Activated T-cell treated with anti-CD3 and anti-CD28 coated beads, Interleukin-2, amount 50 U/mL, for 72 hours (primary cell): ENCODE measurements at regions not wholly inside any gene's neighbourhood (a gene's known extent, or its start where the extent isn't known, plus 50 kb on each side); places are given as distances from the start of the nearest gene placed in this dataset.
"Not testable (repeated sequence)": the region's sequence is repeated elsewhere in the genome, so short reads cannot be mapped to it uniquely, and the experiment has no call there.

Experiments
- ATAC-seq, 2 donors: fragments of 150-1000 bp; cut with Tn5 transposase; replicated peaks in 1 of 2; 2 replicates each; pipeline ENCODE4 v1.10.0; 2021; ENCODE audit warnings: moderate library complexity in 2 of 2, mild to moderate bottlenecking in 1 of 2
- DNase-seq, 2 donors: peaks; one replicate each; pipeline ENCODE4 v3.0.0; 2021 to 2022; ENCODE audit warnings: mixed read lengths in 1 of 2
- H3K27ac Mint-ChIP-seq: one replicate; pipeline ENCODE4 v1.8.0; 2022; ENCODE audit warnings: mild to moderate bottlenecking, moderate library complexity, mixed read lengths
- H3K27me3 Mint-ChIP-seq: one replicate; pipeline ENCODE4 v1.8.0; 2022; ENCODE audit warnings: low read depth, mixed read lengths
- H3K36me3 Mint-ChIP-seq, 2 donors: one replicate each; pipeline ENCODE4 v1.8.0; 2022; ENCODE audit warnings: mixed read lengths in 2 of 2, mild to moderate bottlenecking in 1 of 2; ENCODE audit not compliant: insufficient read depth in 2 of 2
- H3K4me1 Mint-ChIP-seq: one replicate; pipeline ENCODE4 v1.8.0; 2022; ENCODE audit warnings: low read depth, mixed read lengths
- H3K4me3 Mint-ChIP-seq, 2 donors: one replicate each; pipeline ENCODE4 v1.8.0; 2022; ENCODE audit warnings: mild to moderate bottlenecking in 2 of 2, mixed read lengths in 2 of 2, moderate library complexity in 2 of 2
- H3K9me3 Mint-ChIP-seq, 2 donors: one replicate each; pipeline ENCODE4 v1.8.0; 2022; ENCODE audit warnings: mixed read lengths in 2 of 2

DNA sequence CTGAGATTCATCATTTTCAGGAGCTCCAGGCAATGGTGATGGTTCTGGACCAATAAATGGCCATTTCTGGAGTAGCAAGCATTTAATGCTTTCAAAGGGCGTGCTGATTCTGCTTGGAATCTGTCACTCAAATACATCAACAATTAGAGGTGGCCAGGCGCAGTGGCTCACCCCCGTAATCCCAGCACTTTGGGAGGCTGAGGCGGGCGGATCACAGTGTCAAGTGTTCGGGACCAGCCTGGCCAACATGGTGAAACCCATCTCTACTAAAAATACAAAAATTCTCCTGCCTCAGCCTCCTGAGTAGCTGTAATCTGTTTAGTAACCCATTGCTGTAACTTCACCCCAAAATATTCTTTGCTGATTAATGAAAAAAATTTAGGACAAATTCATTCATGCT lies 1574.2 kb downstream of the EFNB2 start:
- no peaks in the 10 kb centered on the region for H3K27me3 Mint-ChIP-seq
- H3K4me1 Mint-ChIP-seq: no peaks in the 10 kb centered on the region
- no peak overlapping the region for H3K27ac Mint-ChIP-seq
- H3K36me3 Mint-ChIP-seq: peaks cover 0 to 7% of the 10 kb centered on the region in 2 donors
- H3K9me3 Mint-ChIP-seq: peaks cover 6 to 9% of the 10 kb centered on the region in 2 donors
- no peak for ATAC-seq
- no peak overlapping the region for H3K4me3 Mint-ChIP-seq
- no peak for DNase-seq

DNA sequence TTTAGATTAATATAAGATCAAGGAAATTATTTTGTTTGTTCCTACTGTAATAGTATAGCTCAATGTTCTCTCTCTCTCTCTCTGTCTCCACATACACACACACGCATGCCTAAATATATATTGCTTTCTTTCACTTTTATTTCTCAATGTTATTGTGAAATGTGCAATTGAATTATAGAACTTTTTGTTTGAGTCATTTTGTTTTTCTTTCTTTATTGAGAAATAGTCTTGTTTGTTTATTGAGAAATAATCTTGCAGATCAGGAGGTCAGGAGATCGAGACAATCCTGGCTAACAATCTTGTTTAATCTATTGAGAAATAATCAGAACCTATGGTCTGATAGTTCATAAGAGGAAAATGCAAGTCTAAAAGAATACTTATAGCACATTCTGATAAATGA lies 1581.3 kb downstream of the EFNB2 start:
- Mint-ChIP-seq H3K27ac (no peak overlapping the region), H3K4me3 (no peak overlapping the region), H3K27me3 (no peaks in the 10 kb centered on the region), H3K36me3 (peaks cover 0 to 2% of the 10 kb centered on the region in 2 donors), H3K4me1 (no peaks in the 10 kb centered on the region), H3K9me3 (peaks cover 1 to 2% of the 10 kb centered on the region in 2 donors)
- ATAC-seq (no peak), DNase-seq (no peak)

DNA sequence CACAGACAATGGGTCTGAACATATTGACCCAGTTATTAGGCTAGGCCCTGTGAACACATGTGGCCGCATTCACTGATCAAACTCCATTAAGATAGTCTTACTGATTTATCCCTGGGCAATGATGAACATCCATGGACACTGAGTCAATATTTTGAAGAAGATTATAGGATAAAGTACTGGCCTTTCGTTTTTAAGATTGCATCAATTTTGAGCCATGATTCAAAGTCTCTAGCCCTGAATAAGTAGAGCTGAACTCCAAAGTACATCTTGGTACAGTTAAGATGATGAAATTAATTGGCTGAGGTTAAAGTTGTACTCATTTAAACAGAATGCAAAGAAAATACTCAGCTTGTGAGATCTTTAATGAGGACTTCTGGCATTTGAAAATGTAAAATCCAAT lies 1581.9 kb downstream of the EFNB2 start:
- H3K27ac Mint-ChIP-seq: no peak overlapping the region
- no peaks in the 10 kb centered on the region for H3K4me1 Mint-ChIP-seq
- H3K36me3 Mint-ChIP-seq: peaks cover 0 to 2% of the 10 kb centered on the region in 2 donors
- DNase-seq (no peak), ATAC-seq (no peak)
- H3K27me3 Mint-ChIP-seq: no peaks in the 10 kb centered on the region
- H3K9me3 Mint-ChIP-seq: peaks cover 1 to 2% of the 10 kb centered on the region in 2 donors
- no peak overlapping the region for H3K4me3 Mint-ChIP-seq

DNA sequence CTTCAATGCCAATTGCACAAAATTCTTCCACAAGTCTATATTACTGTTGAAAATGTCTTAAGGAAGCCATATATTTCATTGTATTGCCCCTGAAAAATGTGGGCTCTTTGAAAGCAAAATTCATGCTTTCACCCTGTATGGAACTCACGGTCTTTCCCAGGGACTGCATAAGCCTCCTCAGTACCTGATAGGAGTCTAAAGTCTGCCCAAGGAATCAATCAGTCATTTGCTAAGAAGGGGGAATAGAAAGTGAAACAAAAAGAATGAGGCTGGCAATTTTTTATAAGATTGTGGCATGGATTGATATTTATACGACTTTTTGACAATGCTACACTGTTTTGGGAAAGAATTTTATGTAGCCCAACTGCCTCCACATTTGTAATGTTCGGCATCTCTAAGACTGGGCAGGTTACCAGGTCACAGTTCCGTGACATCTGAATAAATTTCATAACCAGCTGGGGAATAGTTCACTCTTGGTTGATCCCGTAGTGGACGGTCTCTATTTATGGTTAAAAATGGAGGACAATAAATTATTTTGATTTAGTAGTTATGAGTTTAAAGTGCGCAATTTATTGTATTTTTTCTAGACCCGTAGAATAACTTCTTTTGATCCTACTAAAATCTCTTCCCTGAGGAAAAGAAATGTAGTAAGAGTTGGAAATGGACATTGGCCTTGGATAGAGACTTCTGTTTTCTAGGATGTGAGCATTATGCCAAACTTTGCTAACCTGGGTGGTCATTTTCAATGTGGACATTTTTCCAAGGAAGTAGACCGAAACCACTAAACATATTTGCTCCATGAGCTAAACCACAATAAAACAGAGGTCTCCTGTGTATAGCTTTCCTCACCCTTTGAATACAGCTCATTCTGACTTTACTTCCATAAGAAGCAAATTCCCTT lies 1585.4 kb downstream of the EFNB2 start:
- H3K4me1 Mint-ChIP-seq: no peaks in the 10 kb centered on the region
- DNase-seq (no peak), ATAC-seq (no peak)
- no peak overlapping the region for H3K4me3 Mint-ChIP-seq
- peaks cover 0 to under 1% of the 10 kb centered on the region in 2 donors for H3K36me3 Mint-ChIP-seq
- H3K27ac Mint-ChIP-seq: no peak overlapping the region
- no peaks in the 10 kb centered on the region for H3K27me3 Mint-ChIP-seq
- peaks cover under 1 to 2% of the 10 kb centered on the region in 2 donors for H3K9me3 Mint-ChIP-seq

DNA sequence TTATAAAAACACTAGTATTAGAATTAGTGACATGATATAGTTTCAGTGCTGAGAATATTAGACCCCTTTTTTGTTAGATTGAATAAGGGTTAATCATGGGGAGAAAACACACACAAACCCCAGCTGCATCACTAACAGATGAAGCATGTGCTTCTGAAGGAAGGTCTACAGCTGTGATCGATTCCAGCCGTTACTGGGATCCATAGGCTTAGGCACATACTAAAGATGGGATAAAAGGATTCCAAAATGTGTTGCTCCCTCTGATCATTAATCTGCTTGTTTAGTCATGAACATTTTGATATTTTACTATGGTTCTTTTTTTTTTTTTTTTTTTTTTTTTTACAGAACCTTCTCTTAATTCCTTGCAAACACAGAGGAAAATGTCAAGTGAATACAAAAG lies 1591.3 kb downstream of the EFNB2 start:
- no peaks in the 10 kb centered on the region for H3K4me1 Mint-ChIP-seq
- H3K27ac Mint-ChIP-seq: no peak overlapping the region
- ATAC-seq (no peak), DNase-seq (no peak)
- no peaks in the 10 kb centered on the region for H3K36me3 Mint-ChIP-seq
- no peaks in the 10 kb centered on the region for H3K27me3 Mint-ChIP-seq
- peaks cover 0 to 1% of the 10 kb centered on the region in 2 donors for H3K9me3 Mint-ChIP-seq
- no peak overlapping the region for H3K4me3 Mint-ChIP-seq

DNA sequence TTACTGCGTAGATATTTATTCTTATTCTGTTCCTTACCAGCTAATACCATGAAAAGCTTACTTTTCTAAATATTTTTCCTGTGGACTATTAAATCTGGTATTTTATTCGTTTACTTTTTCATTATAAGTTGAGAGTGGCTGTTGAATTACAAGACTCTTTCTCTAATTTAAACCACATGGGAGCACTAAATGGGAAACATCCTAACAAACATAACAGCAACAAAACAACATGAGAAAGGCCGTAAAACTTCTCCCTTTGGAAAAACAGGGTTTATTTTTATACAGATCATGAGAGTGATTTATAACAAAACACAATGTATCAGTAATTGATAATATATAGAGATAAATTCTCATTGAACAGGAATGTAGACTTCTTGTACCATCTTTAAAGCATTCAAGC lies 1592.1 kb downstream of the EFNB2 start:
- H3K4me1 Mint-ChIP-seq: no peaks in the 10 kb centered on the region

DNA sequence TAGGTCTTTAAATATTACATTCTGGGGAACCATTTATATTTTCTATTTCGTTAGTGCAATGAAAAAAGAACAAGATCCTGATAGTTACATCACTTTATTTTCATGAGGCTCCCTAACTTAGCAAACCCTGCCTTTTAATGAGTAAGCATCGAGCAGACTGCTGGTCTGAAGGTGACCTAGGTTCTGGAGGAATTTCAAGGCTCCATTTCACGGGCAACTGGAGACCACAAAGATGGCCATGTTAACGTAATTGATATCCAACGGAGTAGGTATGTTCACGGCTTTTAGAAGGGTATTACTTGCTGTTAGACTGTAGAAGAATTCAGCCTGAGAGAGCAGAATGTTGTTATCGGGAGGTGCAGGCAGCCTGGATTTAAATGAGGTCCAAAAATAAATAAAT lies 1597.6 kb downstream of the EFNB2 start:
- no peak for ATAC-seq
- no peaks in the 10 kb centered on the region for H3K27me3 Mint-ChIP-seq
- no peak overlapping the region for H3K4me3 Mint-ChIP-seq
- no peak overlapping the region for H3K27ac Mint-ChIP-seq
- no peaks in the 10 kb centered on the region for H3K36me3 Mint-ChIP-seq
- H3K4me1 Mint-ChIP-seq: no peaks in the 10 kb centered on the region
- H3K9me3 Mint-ChIP-seq: no peaks in the 10 kb centered on the region
- no peak for DNase-seq

More for the DNA sequence above, 1592.1 kb downstream of the EFNB2 start:
- DNase-seq: no peak
- H3K9me3 Mint-ChIP-seq: peaks cover 0 to 1% of the 10 kb centered on the region in 2 donors
- no peak overlapping the region for H3K27ac Mint-ChIP-seq
- no peak for ATAC-seq
- H3K4me3 Mint-ChIP-seq: no peak overlapping the region
- H3K36me3 Mint-ChIP-seq: no peaks in the 10 kb centered on the region
- no peaks in the 10 kb centered on the region for H3K27me3 Mint-ChIP-seq

DNA sequence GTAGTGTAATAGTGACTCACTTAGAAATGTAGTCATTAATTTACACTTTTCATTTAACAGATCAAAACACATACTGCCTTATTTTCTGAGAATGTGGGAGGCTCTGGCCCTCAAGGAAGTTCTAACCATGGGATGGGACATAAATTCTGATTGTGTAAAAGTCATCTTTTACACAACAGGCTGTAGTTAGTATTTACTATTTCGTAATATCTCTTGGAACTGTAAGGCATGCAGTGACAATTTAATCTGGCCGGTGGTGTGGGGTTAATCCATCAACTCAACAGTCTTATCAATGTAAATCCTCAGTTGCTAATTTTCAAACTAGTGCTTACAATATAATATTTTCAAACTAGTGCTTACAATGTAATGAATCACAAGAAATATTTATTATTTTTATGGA lies 1599.2 kb downstream of the EFNB2 start:
- Mint-ChIP-seq H3K27ac (no peak overlapping the region), H3K36me3 (no peaks in the 10 kb centered on the region), H3K27me3 (no peaks in the 10 kb centered on the region), H3K9me3 (no peaks in the 10 kb centered on the region), H3K4me3 (no peak overlapping the region), H3K4me1 (no peaks in the 10 kb centered on the region)
- DNase-seq (no peak), ATAC-seq (no peak)

DNA sequence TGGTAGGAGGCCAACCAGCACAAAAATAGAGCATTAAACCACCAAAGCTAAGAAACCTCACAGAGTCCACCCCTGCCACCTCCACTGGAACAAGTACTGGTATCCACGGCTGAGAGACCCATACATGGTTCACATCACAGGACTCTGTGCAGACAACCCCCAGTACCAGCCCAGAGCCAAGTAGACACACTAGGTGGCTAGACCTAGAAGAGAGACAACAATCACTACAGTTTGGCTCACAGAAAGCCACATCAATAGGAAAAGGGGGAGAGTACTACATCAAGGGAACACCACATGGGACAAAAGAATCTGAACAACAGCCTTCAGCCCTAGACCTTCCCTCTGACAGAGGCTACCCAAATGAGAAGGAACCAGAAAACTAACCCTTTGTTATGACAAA lies 1614.9 kb downstream of the EFNB2 start:
- H3K27ac Mint-ChIP-seq, ATAC-seq, DNase-seq, H3K4me3 Mint-ChIP-seq, H3K27me3 Mint-ChIP-seq, H3K36me3 Mint-ChIP-seq: not testable (repeated sequence)
- peaks cover 16% of the 10 kb centered on the region for H3K4me1 Mint-ChIP-seq
- peaks cover 3 to 12% of the 10 kb centered on the region in 2 donors for H3K9me3 Mint-ChIP-seq

DNA sequence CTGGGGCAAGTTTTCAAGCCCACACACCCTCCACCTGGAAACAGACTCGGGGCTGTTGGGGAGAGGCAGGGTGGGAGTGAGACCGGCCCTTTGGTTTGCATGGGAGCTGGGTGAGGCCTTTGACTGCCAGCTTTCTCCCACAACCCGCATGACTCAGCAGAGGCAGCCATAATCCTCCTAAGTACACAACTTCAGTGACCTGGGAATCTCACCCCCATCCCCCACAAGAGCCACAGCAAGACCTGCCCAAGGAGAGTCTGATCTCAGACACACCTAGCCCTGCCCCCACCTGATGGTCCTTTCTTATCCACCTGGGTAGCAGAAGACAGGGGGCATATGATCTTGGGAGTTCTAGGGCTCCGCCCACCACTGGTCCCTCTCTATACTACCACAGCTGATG lies 1615.4 kb downstream of the EFNB2 start:
- ATAC-seq: no peak
- Mint-ChIP-seq H3K27ac (no peak overlapping the region), H3K4me1 (peaks cover 16% of the 10 kb centered on the region), H3K27me3 (no peaks in the 10 kb centered on the region), H3K4me3 (no peak overlapping the region), H3K36me3 (peaks cover 1 to 2% of the 10 kb centered on the region in 2 donors), H3K9me3 (peaks cover 3 to 12% of the 10 kb centered on the region in 2 donors)
- no peak for DNase-seq

DNA sequence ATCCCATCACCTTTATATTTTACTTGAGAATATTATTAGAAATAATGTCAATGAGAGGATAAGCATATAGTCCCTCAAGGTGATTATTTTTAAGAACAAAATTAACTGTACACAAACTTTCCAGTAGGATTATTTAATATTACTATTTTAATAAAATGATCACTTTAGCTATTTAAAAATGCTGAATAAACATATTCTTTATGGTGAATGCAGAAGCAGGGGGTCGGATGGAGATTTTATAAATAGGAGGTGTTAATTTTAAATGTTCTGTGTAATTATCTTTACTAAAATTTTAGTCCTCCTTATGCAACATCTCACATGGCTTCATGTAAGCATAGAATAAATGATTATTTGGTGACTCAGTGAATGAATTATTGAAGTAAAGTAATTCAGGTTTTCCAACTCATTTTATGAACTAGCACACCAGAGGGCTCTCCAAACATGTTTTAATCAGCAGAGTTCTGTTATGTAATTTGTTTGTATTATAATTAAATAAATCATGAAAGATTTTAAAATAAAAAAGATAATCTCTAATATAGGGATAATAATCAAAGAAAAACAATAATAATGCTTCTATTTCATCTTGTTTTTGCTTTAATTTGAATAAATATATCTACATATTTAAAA lies 1635.2 kb downstream of the EFNB2 start:
- H3K9me3 Mint-ChIP-seq: no peaks in the 10 kb centered on the region
- no peak overlapping the region for H3K4me3 Mint-ChIP-seq
- no peak for ATAC-seq
- DNase-seq: no peak
- H3K36me3 Mint-ChIP-seq: no peaks in the 10 kb centered on the region
- H3K27me3 Mint-ChIP-seq: no peaks in the 10 kb centered on the region
- no peaks in the 10 kb centered on the region for H3K4me1 Mint-ChIP-seq
- H3K27ac Mint-ChIP-seq: no peak overlapping the region

DNA sequence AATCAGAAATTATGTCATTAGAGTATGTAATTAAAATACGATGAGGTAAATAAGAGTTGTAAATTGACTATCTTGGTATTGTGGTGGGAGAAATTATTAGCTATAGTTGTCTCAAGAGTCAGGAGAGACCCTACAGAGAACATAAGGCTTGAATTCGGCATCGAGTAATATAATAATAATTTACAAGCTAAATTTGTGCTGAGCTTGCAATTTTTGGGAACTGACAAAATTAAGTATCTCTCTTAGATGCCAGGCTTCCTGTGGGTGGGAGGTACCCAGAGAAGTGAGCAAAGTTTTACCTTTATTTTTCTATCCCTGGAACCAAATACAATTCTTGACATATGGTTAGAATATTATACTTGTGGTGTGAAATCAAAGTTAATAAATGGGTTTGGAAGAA lies 1637.0 kb downstream of the EFNB2 start:
- no peaks in the 10 kb centered on the region for H3K27me3 Mint-ChIP-seq
- DNase-seq (no peak), ATAC-seq (no peak)
- no peaks in the 10 kb centered on the region for H3K36me3 Mint-ChIP-seq
- H3K4me3 Mint-ChIP-seq: no peak overlapping the region
- no peaks in the 10 kb centered on the region for H3K9me3 Mint-ChIP-seq
- no peak overlapping the region for H3K27ac Mint-ChIP-seq
- H3K4me1 Mint-ChIP-seq: no peaks in the 10 kb centered on the region

DNA sequence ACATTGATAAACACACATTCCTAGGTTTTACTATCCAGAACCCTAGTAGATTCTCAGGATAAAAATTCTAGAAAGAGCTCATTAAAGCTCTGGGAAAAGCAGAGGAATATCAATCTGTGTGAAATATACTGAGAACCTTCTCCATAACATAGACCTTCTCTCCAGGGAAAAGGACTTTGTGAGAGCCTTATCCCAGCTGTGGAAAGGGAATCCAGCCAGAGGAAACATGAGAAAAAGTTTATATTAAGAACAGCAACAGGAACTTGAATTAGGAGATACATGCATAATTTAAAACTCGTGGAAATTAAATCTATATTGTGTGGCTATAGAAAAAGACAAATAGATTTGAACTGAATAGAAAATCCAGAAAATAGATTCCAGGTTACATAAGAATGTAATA lies 1639.9 kb downstream of the EFNB2 start:
- Mint-ChIP-seq H3K27me3 (no peaks in the 10 kb centered on the region), H3K4me3 (no peak overlapping the region), H3K9me3 (no peaks in the 10 kb centered on the region), H3K36me3 (no peaks in the 10 kb centered on the region), H3K27ac (no peak overlapping the region), H3K4me1 (no peaks in the 10 kb centered on the region)
- DNase-seq: no peak
- ATAC-seq: no peak
